T47D (cell line): ENCODE measurements at regions not wholly inside any gene's neighbourhood (a gene's known extent, or its start where the extent isn't known, plus 50 kb on each side); places are given as distances from the start of the nearest gene placed in this dataset.

Experiments
- DNase-seq, 2 experiments: peaks; one replicate each; pipeline versions ENCODE4 v3.0.0 to v3.0.0-alpha.2; 2011 to 2012; ENCODE audit warnings: low read depth in 1 of 2, low spot score in 1 of 2
- JUND ChIP-seq: IDR thresholded peaks from 2 replicates; pipeline ENCODE4 v1.6.1; 2012; ENCODE audit warnings: low read depth
- in situ Hi-C: cut with HindIII; loops from 2 replicates; pipeline ENCODE4 v1.10.0; 2016; ENCODE audit warnings: low sequenced_read_pairs, low pct_unique_long_range_greater_than_20kb

DNA sequence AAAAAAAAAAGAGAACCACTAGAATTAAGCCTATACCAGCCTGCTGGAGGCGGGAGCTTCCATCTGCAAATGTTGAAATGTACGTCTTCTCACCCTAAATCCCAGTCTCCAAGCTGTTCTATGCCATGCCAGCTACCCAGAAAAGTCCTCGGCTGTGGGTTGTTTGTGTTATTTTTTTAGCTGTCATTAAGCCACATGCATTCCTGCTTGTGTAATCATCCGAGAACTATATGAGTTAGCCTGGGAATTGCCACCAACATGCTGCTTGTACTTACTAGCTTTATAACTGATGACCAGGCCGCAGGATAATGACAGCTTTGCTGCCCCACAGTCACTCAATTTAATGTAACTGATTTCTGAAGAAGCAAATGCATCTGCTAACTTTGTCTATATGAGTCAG lies 313.9 kb upstream of the SALL1 start:
- no peak for TF ChIP-seq JUND
- in situ Hi-C loops: no loop called here
- no peak for DNase-seq

DNA sequence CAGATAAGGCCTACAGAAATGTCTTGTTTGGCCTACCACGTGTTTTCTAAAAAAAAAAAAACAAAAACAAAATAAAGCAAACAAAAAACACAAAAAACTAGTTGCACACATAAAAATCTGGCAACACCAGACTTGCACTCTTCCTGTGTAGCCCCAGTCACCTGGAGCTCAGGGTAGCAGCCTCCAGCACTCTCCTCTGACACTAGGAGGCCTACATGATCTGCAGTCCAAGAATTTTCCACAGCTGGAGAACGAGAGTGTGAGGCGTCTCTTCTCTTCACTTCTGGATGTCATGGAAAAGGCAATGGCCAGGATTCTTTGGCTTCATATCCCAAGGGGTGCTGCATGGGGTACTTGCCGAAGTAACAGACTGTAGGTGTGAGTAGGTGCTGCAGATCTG lies 310.2 kb upstream of the SALL1 start:
- no peak for DNase-seq
- in situ Hi-C loops: no loop called here
- TF ChIP-seq JUND: no peak

DNA sequence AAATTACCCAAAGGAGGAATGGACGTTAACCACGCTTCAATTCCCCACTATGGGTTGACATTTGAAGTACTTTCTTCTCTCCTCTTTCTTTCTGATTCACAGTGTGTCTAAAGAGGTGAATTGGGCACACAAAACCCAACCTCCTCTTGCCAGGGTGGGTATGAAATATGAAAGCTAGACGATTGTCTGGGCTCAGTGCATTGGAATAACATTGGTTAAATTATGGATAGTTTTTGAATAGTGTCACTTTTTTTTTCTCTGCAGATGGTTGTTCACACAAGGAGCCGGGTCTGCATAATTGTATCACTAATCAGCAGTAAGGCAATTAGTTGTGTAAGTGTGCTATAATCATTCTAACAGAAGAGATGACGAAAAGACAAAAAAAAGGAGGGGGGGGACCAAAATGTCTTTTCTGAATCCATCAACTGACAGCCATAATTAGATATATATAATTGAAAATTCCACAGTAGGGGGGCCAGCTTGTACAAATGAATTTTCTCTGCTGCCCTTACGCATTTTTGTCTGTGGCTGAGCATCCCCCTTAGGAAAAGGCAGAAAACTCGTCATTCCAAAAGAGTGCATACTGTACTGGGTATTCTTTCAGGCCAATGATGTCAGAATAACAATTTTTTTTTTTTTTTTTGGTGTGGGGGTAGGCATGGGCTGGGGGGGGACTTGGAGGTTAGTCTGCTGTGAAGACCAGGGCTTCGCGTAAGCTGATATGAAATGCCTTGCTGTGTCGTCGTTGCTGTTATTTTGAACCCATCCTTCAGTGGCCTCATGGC lies 307.5 kb upstream of the SALL1 start:
- no peak for TF ChIP-seq JUND
- in situ Hi-C loops: no loop called here
- DNase-seq: no peak

DNA sequence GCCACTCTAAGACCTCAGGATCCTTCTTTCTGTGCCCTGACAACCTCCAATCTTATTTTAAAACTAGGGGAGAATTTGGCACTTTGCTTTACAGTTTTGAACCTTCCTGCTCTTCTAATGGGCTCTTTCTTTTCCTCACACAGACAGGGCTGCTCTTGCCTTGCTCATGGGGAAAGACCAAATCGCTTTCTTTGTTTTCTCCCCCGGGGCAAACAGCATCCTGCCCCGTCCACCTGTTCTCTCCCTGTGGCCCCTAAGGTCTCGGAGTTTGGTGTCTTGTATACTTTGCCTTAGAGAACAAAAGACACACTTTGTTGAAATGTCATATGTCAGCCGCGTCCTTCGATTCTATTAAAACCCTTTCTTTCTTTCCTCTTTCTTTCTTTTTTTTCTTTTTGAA lies 306.7 kb upstream of the SALL1 start:
- in situ Hi-C loops: no loop called here

DNA sequence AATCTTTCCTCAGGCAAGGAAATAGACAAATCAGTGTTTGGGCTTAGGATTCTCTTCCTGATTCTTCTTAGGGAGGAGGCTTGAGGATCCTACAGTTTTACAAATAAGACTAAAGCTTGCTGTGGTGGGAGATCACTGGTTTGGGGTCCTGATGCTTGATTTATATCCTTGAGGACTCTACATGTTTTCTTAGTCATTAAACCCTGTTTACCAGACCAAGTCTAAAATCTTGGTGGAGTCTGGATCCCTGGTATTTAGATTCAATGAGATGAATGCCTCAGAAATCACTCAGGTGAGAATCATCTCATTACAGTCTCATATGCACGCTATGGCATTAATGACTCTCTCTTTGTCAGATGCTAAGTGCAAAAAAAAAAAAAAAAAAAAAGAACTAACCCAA lies 304.3 kb upstream of the SALL1 start:
- no peak for DNase-seq
- in situ Hi-C loops: no loop called here
- TF ChIP-seq JUND: no peak

More for the DNA sequence above, 306.7 kb upstream of the SALL1 start:
- DNase-seq: no peak
- no peak for TF ChIP-seq JUND

DNA sequence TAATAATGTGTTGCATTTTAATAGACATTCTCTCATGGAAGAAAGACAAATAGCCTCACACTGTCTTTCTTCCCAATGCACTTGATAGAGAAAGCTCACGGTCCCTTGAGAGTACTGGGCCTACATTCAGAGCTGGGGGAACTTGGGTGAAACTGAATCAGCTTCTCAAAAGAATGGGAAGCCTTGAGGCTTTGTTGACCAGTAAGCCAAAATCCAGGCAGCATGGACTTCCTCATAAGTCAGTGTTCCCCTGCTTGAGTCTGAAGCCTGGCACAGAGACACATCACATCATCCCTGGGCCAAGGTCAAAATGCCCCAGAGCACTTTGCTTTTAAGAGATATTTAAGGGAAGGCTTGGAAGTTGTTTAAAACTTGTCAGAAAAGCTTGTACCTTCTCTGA lies 302.2 kb upstream of the SALL1 start:
- in situ Hi-C loops: no loop called here
- TF ChIP-seq JUND: no peak
- no peak for DNase-seq

DNA sequence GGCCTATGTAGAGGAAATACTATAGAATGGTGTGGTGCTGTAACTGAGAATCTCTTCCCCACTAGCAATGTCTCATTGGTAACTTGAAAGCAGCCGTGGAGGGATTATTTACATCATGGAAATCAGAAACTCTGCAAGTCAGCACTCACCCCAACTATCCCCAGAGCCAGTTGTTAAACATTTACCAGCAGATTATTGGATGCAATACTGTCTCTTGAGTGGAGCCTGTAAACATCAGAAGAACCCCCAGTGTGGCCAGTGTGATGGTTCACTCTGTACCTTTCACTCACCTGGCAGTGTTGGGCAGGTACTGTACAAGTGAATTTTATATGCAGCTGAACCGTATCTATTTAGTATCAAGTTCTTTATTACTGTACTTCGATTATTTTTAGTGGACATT lies 299.8 kb upstream of the SALL1 start:
- no peak for DNase-seq
- in situ Hi-C loops: no loop called here
- no peak for TF ChIP-seq JUND

DNA sequence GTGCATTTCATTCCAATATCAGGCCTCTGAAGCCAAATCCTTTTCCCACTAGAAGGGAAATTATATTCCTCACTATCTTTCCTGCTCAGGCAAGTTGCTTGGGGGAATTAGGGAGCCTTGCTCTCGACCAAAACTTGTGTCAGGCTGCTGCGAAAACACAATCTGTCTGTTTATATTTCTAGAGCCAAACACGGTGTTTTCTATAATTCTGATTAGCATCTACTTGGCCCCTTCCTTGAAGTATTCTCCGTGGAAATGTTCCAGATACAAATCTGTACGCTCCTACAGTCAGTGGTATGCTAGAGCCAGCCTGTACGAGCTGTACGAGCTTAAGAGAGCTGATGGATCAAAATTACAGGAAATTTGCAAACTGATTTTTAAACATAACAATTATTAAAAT lies 299.3 kb upstream of the SALL1 start:
- TF ChIP-seq JUND: no peak
- in situ Hi-C loops: no loop called here
- DNase-seq: no peak

DNA sequence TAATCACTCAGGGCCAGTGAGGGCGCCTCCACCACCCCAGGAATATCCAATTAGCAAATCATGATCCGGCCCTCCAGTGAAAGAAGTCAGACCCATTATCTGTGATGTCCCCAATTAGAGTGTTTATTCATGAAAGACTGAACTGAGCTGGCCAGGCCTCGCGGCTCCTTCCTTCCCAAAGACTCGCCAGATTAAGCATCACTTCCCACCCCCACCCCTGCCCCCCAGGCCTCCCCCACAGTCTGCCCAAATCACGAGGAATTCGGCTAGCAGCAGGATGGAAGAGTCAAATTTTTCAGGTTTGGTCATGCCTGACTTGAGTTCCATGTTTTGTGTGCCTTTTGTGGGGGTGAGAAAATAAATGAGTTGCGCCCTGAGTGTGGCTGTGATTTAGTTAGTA lies 298.4 kb upstream of the SALL1 start:
- no peak for DNase-seq
- in situ Hi-C loops: no loop called here
- TF ChIP-seq JUND: no peak

DNA sequence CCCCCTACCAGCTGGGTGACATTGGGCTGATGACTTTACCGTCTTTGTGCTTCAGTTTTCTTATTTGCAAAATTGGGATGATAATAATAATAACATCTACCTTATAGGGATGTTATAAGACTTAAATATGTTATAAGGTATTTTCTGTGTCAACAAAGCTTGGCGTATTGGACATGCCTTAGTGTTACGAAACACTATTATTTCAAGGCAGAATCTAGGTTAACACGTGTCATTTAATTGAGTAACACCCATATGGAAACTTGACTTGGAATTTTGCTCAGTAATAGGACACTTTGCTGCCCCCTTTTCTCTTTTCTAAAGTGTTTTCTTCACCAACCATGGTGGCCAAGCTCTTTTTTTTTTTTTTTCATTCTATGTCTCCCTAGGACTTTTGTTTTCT lies 294.2 kb upstream of the SALL1 start:
- in situ Hi-C loops: no loop called here
- TF ChIP-seq JUND: no peak

DNA sequence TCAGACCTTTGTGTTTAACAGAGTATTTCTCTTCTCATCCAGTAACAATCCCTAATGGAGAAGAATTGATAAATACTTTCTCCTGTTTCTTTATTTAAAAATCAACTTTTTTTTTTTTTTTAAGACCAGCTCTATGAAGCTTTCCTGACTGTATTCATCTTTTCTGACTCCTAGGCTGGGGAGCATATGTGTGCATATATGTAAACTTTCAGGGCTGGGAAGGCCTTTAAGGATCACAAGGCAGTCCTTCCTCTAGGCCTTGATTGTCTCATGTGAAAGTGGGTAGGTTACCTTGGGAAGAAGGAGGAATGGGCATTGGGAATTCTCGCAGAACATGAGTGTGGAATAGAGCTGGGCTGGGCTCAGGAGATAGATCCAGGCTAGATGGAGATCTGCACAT lies 292.9 kb upstream of the SALL1 start:
- no peak for TF ChIP-seq JUND
- in situ Hi-C loops: no loop called here
- no peak for DNase-seq

More for the DNA sequence above, 294.2 kb upstream of the SALL1 start:
- DNase-seq: no peak

DNA sequence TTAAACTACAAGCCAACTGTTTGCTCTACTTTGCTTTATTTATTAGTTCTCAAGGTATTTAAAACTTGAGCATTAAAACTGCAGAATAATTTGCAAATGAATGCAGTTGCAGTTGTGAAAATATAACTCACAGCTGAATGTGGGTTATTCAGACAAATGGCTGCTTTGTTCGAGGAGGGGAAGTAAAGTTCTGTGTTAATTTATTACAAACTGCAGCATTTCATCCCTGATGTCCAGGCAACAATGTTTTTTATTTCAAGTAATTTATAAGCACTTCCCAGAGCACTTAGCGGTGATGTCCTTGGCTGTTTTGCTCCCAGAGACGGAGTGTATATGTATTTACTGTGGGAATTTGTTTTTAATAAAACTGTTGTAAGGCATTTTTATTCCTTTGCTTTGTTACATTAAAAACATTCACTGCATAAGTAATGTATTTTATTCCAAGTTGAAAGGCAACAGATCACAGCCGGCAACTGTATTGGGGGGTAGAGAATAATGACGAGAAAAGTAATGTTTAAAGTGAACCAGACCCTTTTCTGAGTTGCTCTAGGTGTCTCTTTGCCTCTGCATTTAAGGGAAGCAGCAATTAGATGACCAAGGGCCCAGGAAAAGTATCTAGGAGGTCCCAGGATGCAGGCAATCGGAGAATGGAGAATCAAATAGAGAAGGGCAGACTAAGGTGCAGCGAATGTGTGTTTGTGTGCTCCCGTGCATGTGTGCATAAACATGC lies 291.2 kb upstream of the SALL1 start:
- in situ Hi-C loops: no loop called here
- no peak for TF ChIP-seq JUND
- DNase-seq: no peak

DNA sequence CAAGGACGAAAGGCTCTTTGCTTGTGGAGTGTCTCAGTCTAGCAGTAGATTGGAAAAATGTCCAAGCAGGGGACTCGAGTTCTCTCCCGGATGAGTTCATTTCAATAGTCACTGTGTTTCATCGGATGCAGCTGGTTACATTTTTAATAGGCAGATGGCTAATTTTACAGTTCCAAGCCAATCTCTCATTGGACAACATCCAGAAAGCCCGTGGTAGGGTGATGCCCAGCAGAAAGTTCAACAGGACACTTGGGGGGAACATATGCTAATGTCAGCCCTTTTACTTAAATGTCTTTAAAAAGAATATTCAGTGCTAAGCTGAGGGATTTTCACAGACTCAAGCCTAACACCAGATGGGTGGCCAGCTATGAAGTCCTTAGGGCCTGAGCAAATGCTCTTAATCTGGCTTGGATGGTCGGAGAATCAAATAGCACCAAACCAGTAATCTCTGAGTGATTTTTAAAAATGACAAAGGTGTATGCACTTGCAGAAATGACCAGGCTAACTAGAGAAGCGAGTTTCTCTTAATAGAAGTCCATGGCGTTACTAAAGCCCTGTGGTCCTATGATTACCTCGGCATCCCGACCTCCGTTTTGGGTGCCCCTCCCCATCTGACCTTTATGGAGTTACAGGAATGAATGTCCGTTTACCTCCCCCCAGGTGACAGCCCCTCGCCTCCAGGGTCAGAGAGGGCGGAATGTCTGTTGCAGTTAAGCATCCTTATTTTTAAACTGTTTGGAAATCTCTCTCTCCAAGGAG lies 289.2 kb upstream of the SALL1 start:
- in situ Hi-C loops: no loop called here
- DNase-seq: no peak
- TF ChIP-seq JUND: no peak

DNA sequence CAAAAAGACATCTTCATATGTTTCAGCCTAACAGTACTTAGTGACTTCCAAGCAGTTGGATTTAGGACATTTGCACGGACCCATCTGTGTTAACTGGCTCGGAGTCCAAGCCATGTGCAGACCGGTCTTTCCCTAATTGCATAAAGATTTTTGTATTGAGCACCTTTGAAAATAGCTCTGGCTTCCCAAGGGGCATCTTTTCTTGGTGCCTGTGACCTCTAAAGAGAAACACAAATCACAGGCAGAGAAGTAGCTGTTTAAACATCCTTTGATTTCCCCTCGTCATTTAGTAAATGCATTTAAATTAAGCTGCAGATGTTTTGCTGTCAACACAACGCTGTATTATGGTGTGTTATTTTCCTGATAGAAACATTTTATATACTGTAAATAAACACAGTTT lies 288.2 kb upstream of the SALL1 start:
- no peak for TF ChIP-seq JUND
- no peak for DNase-seq
- in situ Hi-C loops: no loop called here
